ENCODE measurements at regions not wholly inside any gene's neighbourhood (a gene's known extent, or its start where the extent isn't known, plus 50 kb on each side); places are given as distances from the start of the nearest gene placed in this dataset.

DNA sequence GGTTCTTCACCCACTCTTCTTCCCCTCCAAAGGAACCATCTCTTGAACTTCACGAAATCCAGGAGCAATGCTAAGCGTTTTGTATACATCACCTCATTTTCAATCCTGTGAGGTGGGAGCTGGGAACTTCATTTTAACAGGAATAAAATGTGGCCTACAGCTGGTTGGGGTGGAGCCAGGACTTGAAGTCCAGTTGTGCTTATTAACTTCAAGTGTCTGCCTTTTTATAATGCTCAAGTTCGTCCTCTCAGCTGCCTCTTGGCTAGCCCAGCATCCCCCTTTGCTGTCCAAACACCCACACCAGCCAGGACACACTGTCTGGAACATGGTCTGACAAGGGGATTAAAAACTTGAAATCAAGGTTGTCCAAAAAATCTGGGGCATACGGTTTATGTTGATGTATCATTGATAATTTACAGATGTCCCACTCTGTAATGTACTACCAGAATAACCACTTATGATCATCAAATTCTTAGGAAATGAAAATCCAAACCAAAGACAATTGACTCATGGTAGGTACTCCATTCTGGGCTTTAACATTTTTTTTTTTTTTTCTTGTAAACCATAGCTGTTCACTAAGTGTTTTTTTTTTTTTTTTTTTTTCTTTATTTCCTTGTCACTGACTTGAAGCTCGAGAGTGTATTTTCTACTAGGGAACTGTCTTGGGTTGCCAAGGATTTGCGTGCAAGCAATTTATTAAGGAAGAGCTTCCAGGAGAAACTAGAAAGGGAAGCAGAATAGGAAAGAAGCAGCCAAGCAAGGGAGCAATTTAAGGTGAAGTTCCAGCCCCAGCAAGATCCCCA, 252.3 kb downstream of the EFCAB11 start:
- CTCF ChIA-PET = no interaction called here

DNA sequence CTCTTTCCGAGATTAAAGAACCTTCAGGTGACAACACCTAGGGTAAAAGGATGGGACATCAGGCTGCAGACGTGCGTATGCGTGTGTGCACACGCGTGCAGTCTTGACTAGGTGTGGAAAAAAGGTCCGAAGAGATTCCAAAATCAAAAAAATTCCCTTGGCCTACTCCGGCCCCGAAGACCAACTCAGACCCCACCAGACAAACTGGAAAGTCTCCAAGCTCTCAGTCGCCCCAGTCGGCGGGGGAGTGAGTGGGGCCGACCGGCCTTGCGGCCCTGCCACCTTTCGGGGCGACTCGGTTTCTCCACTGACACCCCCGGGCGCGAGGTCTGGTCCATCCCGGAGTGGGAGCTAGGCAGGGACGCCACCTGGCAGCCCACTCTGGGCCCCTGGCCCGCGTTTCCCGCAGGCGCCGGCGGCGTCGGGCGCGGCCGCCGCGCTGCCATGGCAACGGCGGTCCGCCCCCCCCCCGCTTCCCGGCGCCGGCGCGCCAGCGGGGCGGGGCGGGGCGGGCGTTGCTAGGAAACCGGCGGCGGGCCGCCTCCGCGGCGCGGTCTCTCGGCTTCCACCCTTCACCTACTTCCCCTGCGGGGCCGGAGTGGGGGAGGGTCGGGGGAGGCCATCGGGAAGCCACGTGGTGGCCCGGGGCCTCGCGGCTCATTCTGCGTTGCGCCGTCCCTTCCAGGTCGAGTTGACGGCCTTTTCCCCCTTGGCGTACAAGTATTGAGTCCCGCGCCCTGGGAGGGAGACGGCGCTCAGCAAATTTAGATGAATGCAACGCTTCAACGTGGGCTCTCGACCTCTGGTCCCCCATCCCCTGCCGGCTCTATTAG, 253.1 kb downstream of the EFCAB11 start:
- no peak for TF ChIP-seq EZH2 (IDR thresholded peaks at IDR 0.05; ENCODE audit: borderline replicate concordance, low read depth, low read length, poor library complexity, severe bottlenecking)
- TF ChIP-seq, protein P1, sequence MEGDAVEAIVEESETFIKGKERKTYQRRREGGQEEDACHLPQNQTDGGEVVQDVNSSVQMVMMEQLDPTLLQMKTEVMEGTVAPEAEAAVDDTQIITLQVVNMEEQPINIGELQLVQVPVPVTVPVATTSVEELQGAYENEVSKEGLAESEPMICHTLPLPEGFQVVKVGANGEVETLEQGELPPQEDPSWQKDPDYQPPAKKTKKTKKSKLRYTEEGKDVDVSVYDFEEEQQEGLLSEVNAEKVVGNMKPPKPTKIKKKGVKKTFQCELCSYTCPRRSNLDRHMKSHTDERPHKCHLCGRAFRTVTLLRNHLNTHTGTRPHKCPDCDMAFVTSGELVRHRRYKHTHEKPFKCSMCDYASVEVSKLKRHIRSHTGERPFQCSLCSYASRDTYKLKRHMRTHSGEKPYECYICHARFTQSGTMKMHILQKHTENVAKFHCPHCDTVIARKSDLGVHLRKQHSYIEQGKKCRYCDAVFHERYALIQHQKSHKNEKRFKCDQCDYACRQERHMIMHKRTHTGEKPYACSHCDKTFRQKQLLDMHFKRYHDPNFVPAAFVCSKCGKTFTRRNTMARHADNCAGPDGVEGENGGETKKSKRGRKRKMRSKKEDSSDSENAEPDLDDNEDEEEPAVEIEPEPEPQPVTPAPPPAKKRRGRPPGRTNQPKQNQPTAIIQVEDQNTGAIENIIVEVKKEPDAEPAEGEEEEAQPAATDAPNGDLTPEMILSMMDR (conservative IDR thresholded peaks at IDR 0.05; ENCODE audit: low read depth, low read length) = no peak
- Histone ChIP-seq H3K4me1 (ENCODE audit: insufficient read depth, low read length, poor library complexity, severe bottlenecking) (no peaks in the 10 kb centered on the region), H3K4me3 (ENCODE audit: low read depth, low read length, poor library complexity, severe bottlenecking) (peak overlapping the region; percentile 48), H3K9me3 (ENCODE audit: low read depth, low read length, poor library complexity, severe bottlenecking) (no peaks in the 10 kb centered on the region), H3K27me3 (replicated peaks; ENCODE audit: insufficient read depth, low read depth, low read length, poor library complexity) (no peaks in the 10 kb centered on the region), H3K27ac (ENCODE audit: low read depth, low read length, poor library complexity, severe bottlenecking) (no peak overlapping the region), H3K36me3 (ENCODE audit: insufficient read depth, low read length, poor library complexity, severe bottlenecking) (no peaks in the 10 kb centered on the region)
- intact Hi-C loops (cut with micrococcal nuclease; ENCODE audit: unreplicated experiment) = no loop called here
- peak; percentile 63 for DNase-seq (ENCODE audit: low spot score)
- BruUV-seq (replicated peaks) = no TSS peak
- ChIA-PET POLR2A (ENCODE audit: low non-redundant PET) (no interaction called here), CTCF (no interaction called here)

More for the DNA sequence above, 252.3 kb downstream of the EFCAB11 start:
- peak overlapping the region; percentile 48 for H3K4me3 ChIP-seq (ENCODE audit: low read depth, low read length, poor library complexity, severe bottlenecking)
- TF ChIP-seq, protein P1 (conservative IDR thresholded peaks at IDR 0.05; ENCODE audit: low read depth, low read length) = no peak
- TF ChIP-seq EZH2 (IDR thresholded peaks at IDR 0.05; ENCODE audit: borderline replicate concordance, low read depth, low read length, poor library complexity, severe bottlenecking) = no peak
- H3K4me1 ChIP-seq (ENCODE audit: insufficient read depth, low read length, poor library complexity, severe bottlenecking) = no peaks in the 10 kb centered on the region
- no peaks in the 10 kb centered on the region for H3K36me3 ChIP-seq (ENCODE audit: insufficient read depth, low read length, poor library complexity, severe bottlenecking)
- no peak for DNase-seq (ENCODE audit: low spot score)
- BruUV-seq (replicated peaks) = no TSS peak
- H3K27me3 ChIP-seq (replicated peaks; ENCODE audit: insufficient read depth, low read depth, low read length, poor library complexity) = no peaks in the 10 kb centered on the region
- H3K27ac ChIP-seq (ENCODE audit: low read depth, low read length, poor library complexity, severe bottlenecking) = no peak overlapping the region
- intact Hi-C loops (cut with micrococcal nuclease; ENCODE audit: unreplicated experiment) = no loop called here
- POLR2A ChIA-PET (ENCODE audit: low non-redundant PET) = no interaction called here
- no peaks in the 10 kb centered on the region for H3K9me3 ChIP-seq (ENCODE audit: low read depth, low read length, poor library complexity, severe bottlenecking)

DNA sequence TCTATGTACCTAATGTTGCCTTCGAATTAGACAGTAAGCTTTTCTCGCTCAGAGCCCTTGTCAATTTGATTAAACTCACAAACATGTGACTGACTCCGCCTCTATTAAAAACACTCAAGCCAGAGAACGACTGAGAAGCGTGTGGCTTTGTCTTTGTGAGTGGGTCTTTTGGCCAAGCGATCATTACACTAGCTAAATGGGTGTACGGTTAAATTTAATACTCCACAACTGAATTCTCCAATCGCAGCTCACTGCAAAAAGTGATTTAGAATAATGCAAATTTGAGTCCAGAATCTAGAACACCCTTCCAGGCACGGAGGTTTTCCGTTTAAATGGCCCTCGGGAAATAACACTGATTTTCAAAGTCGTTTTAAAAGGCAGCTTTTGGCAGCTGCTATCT, 253.7 kb downstream of the EFCAB11 start:
- BruUV-seq (replicated peaks) = no TSS peak
- no peak overlapping the region for H3K27ac ChIP-seq (ENCODE audit: low read depth, low read length, poor library complexity, severe bottlenecking)

More for the DNA sequence above, 253.7 kb downstream of the EFCAB11 start:
- Histone ChIP-seq H3K36me3 (ENCODE audit: insufficient read depth, low read length, poor library complexity, severe bottlenecking) (no peaks in the 10 kb centered on the region), H3K27me3 (replicated peaks; ENCODE audit: insufficient read depth, low read depth, low read length, poor library complexity) (no peaks in the 10 kb centered on the region), H3K4me1 (ENCODE audit: insufficient read depth, low read length, poor library complexity, severe bottlenecking) (no peaks in the 10 kb centered on the region), H3K4me3 (ENCODE audit: low read depth, low read length, poor library complexity, severe bottlenecking) (peak overlapping the region; percentile 48), H3K9me3 (ENCODE audit: low read depth, low read length, poor library complexity, severe bottlenecking) (no peaks in the 10 kb centered on the region)
- DNase-seq (ENCODE audit: low spot score) = no peak
- ChIA-PET CTCF (no interaction called here), POLR2A (ENCODE audit: low non-redundant PET) (no interaction called here)
- intact Hi-C loops (cut with micrococcal nuclease; ENCODE audit: unreplicated experiment) = no loop called here
- TF ChIP-seq, protein P1 (conservative IDR thresholded peaks at IDR 0.05; ENCODE audit: low read depth, low read length) = no peak
- TF ChIP-seq EZH2 (IDR thresholded peaks at IDR 0.05; ENCODE audit: borderline replicate concordance, low read depth, low read length, poor library complexity, severe bottlenecking) = no peak
